SK-N-SH treated with all-trans-retinoic acid at 6 μM for 48 hours (cell line): ENCODE measurements at regions not wholly inside any gene's neighbourhood (a gene's known extent, or its start where the extent isn't known, plus 50 kb on each side); places are given as distances from the start of the nearest gene placed in this dataset.
"Not testable (repeated sequence)": the region's sequence is repeated elsewhere in the genome, so short reads cannot be mapped to it uniquely, and the experiment has no call there.

Source experiments
- ATAC-seq: fragments of 200-7000 bp; cut with Tn5 transposase; 3 replicates; pipeline ENCODE4 v1.9.1; 2020; ENCODE audit warnings: mild to moderate bottlenecking, moderate library complexity
- ARNTL ChIP-seq: fragments of 450-650 bp; formaldehyde crosslinking; IDR thresholded peaks from 2 replicates; pipeline ENCODE4 v1.5.0; 2020; ENCODE audit warnings: low read depth, mild to moderate bottlenecking, moderate library complexity, borderline replicate concordance
- BACH2 ChIP-seq: fragments of 250-450 bp; sonication (Bioruptor Pico); IDR thresholded peaks from 2 replicates; pipeline ENCODE4 v1.9.0; 2021; ENCODE audit warnings: mild to moderate bottlenecking, borderline replicate concordance
- CREB5 ChIP-seq: fragments of 250-450 bp; sonication (Bioruptor Pico); IDR thresholded peaks from 2 replicates; pipeline ENCODE4 v1.5.1; 2020; ENCODE audit warnings: low read depth, mild to moderate bottlenecking, moderate library complexity
- CSDC2 ChIP-seq: fragments of 250-450 bp; sonication (Bioruptor Pico); IDR thresholded peaks from 2 replicates; pipeline ENCODE4 v1.5.0; 2020; ENCODE audit warnings: mild to moderate bottlenecking, moderate library complexity
- CSRNP3 ChIP-seq: fragments of 250-450 bp; sonication (Bioruptor Pico); IDR thresholded peaks from 2 replicates; pipeline ENCODE4 v1.5.1; 2021; ENCODE audit warnings: mild to moderate bottlenecking, moderate library complexity
- GLIS3 ChIP-seq: fragments of 250-450 bp; sonication (Bioruptor Pico); IDR thresholded peaks from 2 replicates; pipeline ENCODE4 v1.5.0; 2020; ENCODE audit warnings: mild to moderate bottlenecking, moderate library complexity
- ISL1 ChIP-seq: fragments of 250-450 bp; sonication (Bioruptor Pico); IDR thresholded peaks from 2 replicates; pipeline ENCODE4 v2.1.2; 2022; ENCODE audit warnings: mild to moderate bottlenecking, moderate library complexity
- OSR1 ChIP-seq: fragments of 250-450 bp; sonication (Bioruptor Pico); IDR thresholded peaks from 2 replicates; pipeline ENCODE4 v1.8.0; 2022; ENCODE audit warnings: moderate library complexity, mild to moderate bottlenecking, inconsistent platforms
- PATZ1 ChIP-seq: fragments of 250-450 bp; sonication (Bioruptor Pico); IDR thresholded peaks from 2 replicates; pipeline ENCODE4 v1.8.0; 2020; ENCODE audit warnings: mild to moderate bottlenecking, moderate library complexity, borderline replicate concordance
- PPARA ChIP-seq: fragments of 250-450 bp; sonication (Bioruptor Pico); IDR thresholded peaks from 2 replicates; pipeline ENCODE4 v1.5.0; 2020; ENCODE audit warnings: mild to moderate bottlenecking, borderline replicate concordance
- RARB ChIP-seq: fragments of 250-450 bp; sonication (Bioruptor Pico); IDR thresholded peaks from 2 replicates; pipeline ENCODE4 v1.8.0; 2021; ENCODE audit warnings: mild to moderate bottlenecking, moderate library complexity
- SNAI2 ChIP-seq: fragments of 250-450 bp; sonication (Bioruptor Pico); IDR thresholded peaks from 2 replicates; pipeline ENCODE4 v1.5.0; 2020; ENCODE audit warnings: mild to moderate bottlenecking, moderate library complexity
- TCF4 ChIP-seq: fragments of 250-450 bp; sonication (Bioruptor Pico); IDR thresholded peaks from 2 replicates; pipeline ENCODE4 v1.8.0; 2021; ENCODE audit warnings: mild to moderate bottlenecking, moderate library complexity, borderline replicate concordance
- TOX ChIP-seq: fragments of 250-450 bp; sonication (Bioruptor Pico); IDR thresholded peaks from 2 replicates; pipeline ENCODE4 v1.8.0; 2021; ENCODE audit warnings: mild to moderate bottlenecking, moderate library complexity, borderline replicate concordance
- TSHZ2 ChIP-seq: fragments of 250-450 bp; sonication (Bioruptor Pico); IDR thresholded peaks from 2 replicates; pipeline ENCODE4 v1.5.0; 2020; ENCODE audit warnings: mild to moderate bottlenecking, moderate library complexity
- ZC3H10 ChIP-seq: fragments of 250-450 bp; sonication (Bioruptor Pico); IDR thresholded peaks from 2 replicates; pipeline ENCODE4 v1.5.1; 2021; ENCODE audit warnings: mild to moderate bottlenecking, moderate library complexity
- ZFP30 ChIP-seq: fragments of 450-650 bp; formaldehyde crosslinking; IDR thresholded peaks from 2 replicates; pipeline ENCODE4 v1.5.0; 2022; ENCODE audit warnings: mild to moderate bottlenecking, moderate library complexity
- ZNF70 ChIP-seq: fragments of 450-650 bp; formaldehyde crosslinking; IDR thresholded peaks from 2 replicates; pipeline ENCODE4 v1.5.0; 2020; ENCODE audit warnings: mild to moderate bottlenecking, moderate library complexity
- ZNF8 ChIP-seq: fragments of 450-650 bp; formaldehyde crosslinking; IDR thresholded peaks from 2 replicates; pipeline ENCODE4 v1.5.0; 2020; ENCODE audit warnings: mild to moderate bottlenecking, moderate library complexity

GRCh38 chr10:37448161-37448560 is 322.8 kb downstream of the ANKRD30A start:
- TF ChIP-seq ISL1 (CRISPR knock-in tag): no peak
- no peak for TF ChIP-seq TCF4 (CRISPR knock-in tag)
- no peak for TF ChIP-seq CREB5 (CRISPR knock-in tag)
- no peak for TF ChIP-seq SNAI2 (CRISPR knock-in tag)
- no peak for TF ChIP-seq ZFP30 (CRISPR knock-in tag)
- TF ChIP-seq ARNTL (CRISPR knock-in tag): no peak
- TF ChIP-seq CSDC2 (CRISPR knock-in tag): no peak
- TF ChIP-seq PATZ1 (CRISPR knock-in tag): no peak
- no peak for TF ChIP-seq RARB
- TF ChIP-seq CSRNP3: no peak
- ATAC-seq: no peak

- ATAC-seq: no peak
- TF ChIP-seq RARB (no peak), ZNF70 (CRISPR knock-in tag) (no peak), CSRNP3 (no peak), ARNTL (CRISPR knock-in tag) (no peak), ZNF8 (CRISPR knock-in tag) (no peak), TSHZ2 (CRISPR knock-in tag) (no peak), ZC3H10 (CRISPR knock-in tag) (no peak), ZFP30 (CRISPR knock-in tag) (no peak), PATZ1 (CRISPR knock-in tag) (no peak)
These were observed 317.5 kb downstream of the ANKRD30A start for GRCh38 chr10:37442882-37443281.

- ATAC-seq: not testable (repeated sequence)
These were observed 315.8 kb downstream of the ANKRD30A start for GRCh38 chr10:37441224-37441623.

- ATAC-seq: no peak
- no peak for TF ChIP-seq PATZ1 (CRISPR knock-in tag)
- TF ChIP-seq ZFP30 (CRISPR knock-in tag): no peak
- no peak for TF ChIP-seq TOX (CRISPR knock-in tag)
- TF ChIP-seq PPARA (CRISPR knock-in tag): no peak
- no peak for TF ChIP-seq TCF4 (CRISPR knock-in tag)
- no peak for TF ChIP-seq TSHZ2 (CRISPR knock-in tag)
- no peak for TF ChIP-seq GLIS3 (CRISPR knock-in tag)
- no peak for TF ChIP-seq RARB
- TF ChIP-seq OSR1 (CRISPR knock-in tag): no peak
- TF ChIP-seq ISL1 (CRISPR knock-in tag): no peak
- TF ChIP-seq SNAI2 (CRISPR knock-in tag): no peak
- no peak for TF ChIP-seq ARNTL (CRISPR knock-in tag)
- no peak for TF ChIP-seq BACH2 (CRISPR knock-in tag)
These were observed 314.4 kb downstream of the ANKRD30A start for GRCh38 chr10:37439826-37440225.
